OCI-LY3 (cell line): ENCODE measurements at regions not wholly inside any gene's neighbourhood (a gene's known extent, or its start where the extent isn't known, plus 50 kb on each side); places are given as distances from the start of the nearest gene placed in this dataset.

Experiments
- H2AFZ ChIP-seq: fragments of 200-600, 300-600 bp; shearing (Covaris generic); 2 replicates; pipeline ENCODE4 v1.6.0; 2014; ENCODE audit warnings: antibody characterized with exemption, low read depth, low read length
- H3K27ac ChIP-seq: fragments of 200-600, 300-600 bp; sonication (generic); 2 replicates; pipeline ENCODE4 v1.5.1; 2014; ENCODE audit warnings: mild to moderate bottlenecking, low read length, moderate library complexity, mixed read lengths
- H3K27me3 ChIP-seq: fragments of 200-600, 300-600 bp; sonication (generic); 2 replicates; pipeline ENCODE4 v1.6.1; 2014; ENCODE audit warnings: low read depth, low read length, mixed read lengths
- H3K36me3 ChIP-seq: fragments of 200-600, 300-600 bp; sonication (generic); replicated peaks from 2 replicates; pipeline ENCODE3; 2014; ENCODE audit warnings: low read depth, low read length, mixed read lengths
- H3K4me1 ChIP-seq: fragments of 300-600, 200-600 bp; sonication (generic); 2 replicates; pipeline ENCODE4 v1.6.1; 2014; ENCODE audit warnings: low read length, mixed read lengths
- H3K4me2 ChIP-seq: fragments of 200-600, 300-600 bp; sonication (generic); 2 replicates; pipeline ENCODE4 v1.6.1; 2014; ENCODE audit warnings: low read length, mixed read lengths
- H3K4me3 ChIP-seq: fragments of 300-600, 200-600 bp; sonication (generic); 2 replicates; pipeline ENCODE4 v1.5.1; 2014; ENCODE audit warnings: antibody characterized with exemption, mild to moderate bottlenecking, low read length, moderate library complexity
- H3K79me2 ChIP-seq: fragments of 300-600, 200-600 bp; shearing (Covaris generic); 2 replicates; pipeline ENCODE4 v1.6.1; 2014; ENCODE audit warnings: mild to moderate bottlenecking, low read length, mixed read lengths
- H3K9ac ChIP-seq: fragments of 300-600, 200-600 bp; shearing (Covaris generic); 2 replicates; pipeline ENCODE4 v1.6.0; 2014; ENCODE audit warnings: mild to moderate bottlenecking, low read length, moderate library complexity
- H3K9me3 ChIP-seq: fragments of 200-600, 300-600 bp; shearing (Covaris generic); 2 replicates; pipeline ENCODE4 v1.6.1; 2014; ENCODE audit warnings: low read length, mixed read lengths; ENCODE audit not compliant: insufficient read depth
- H4K20me1 ChIP-seq: fragments of 200-600, 300-600 bp; sonication (generic); 2 replicates; pipeline ENCODE4 v1.6.1; 2016; ENCODE audit warnings: low read length, mixed read lengths; ENCODE audit not compliant: insufficient read depth
- EZH2phosphoT487 ChIP-seq: fragments of 200-600 bp; shearing (Covaris generic); IDR thresholded peaks from 2 replicates; pipeline ENCODE4 v1.6.1; 2018; ENCODE audit warnings: antibody characterized with exemption, mixed run types, low read depth
- TF ChIP-seq, protein P1 (sequence below): fragments of 200-600, 300-600 bp; sonication (generic); IDR thresholded peaks from 2 replicates; pipeline ENCODE4 v1.5.1; 2014; ENCODE audit warnings: antibody characterized with exemption, low read length, low read depth

DNA sequence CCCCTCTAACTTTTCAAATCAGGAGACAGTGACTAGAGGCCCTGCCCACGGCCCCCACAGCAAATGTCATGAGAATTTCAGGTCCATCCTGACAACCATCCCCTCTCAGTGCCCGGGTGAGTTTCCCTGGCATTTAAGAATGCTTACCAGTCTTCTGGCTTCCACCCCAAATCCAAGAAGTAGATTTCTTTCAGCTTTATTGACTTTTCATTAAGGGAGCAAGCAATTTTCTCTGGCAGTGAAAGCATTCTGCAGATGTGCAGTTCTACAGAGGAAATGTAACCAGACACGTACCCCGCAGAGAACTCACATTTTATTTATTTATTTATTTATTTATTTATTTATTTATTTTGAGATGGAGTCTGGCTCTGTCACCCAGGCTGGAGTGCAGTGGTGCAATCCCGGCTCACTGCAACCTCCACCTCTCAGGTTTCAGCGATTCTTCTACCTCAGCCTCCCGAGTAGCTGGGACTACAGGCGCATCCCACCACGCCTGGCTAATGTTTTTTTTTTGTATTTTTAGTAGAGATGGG lies 120.9 kb upstream of the KCTD7 start:
- Histone ChIP-seq H3K27ac (no peak overlapping the region), H3K36me3 (no peaks in the 10 kb centered on the region), H3K4me1 (no peaks in the 10 kb centered on the region), H3K9me3 (no peaks in the 10 kb centered on the region), H2AFZ (no peak overlapping the region), H3K9ac (no peak overlapping the region), H4K20me1 (no peaks in the 10 kb centered on the region), H3K79me2 (no peaks in the 10 kb centered on the region), H3K4me3 (no peak overlapping the region), H3K4me2 (no peak overlapping the region), H3K27me3 (no peaks in the 10 kb centered on the region)
- TF ChIP-seq, protein P1, sequence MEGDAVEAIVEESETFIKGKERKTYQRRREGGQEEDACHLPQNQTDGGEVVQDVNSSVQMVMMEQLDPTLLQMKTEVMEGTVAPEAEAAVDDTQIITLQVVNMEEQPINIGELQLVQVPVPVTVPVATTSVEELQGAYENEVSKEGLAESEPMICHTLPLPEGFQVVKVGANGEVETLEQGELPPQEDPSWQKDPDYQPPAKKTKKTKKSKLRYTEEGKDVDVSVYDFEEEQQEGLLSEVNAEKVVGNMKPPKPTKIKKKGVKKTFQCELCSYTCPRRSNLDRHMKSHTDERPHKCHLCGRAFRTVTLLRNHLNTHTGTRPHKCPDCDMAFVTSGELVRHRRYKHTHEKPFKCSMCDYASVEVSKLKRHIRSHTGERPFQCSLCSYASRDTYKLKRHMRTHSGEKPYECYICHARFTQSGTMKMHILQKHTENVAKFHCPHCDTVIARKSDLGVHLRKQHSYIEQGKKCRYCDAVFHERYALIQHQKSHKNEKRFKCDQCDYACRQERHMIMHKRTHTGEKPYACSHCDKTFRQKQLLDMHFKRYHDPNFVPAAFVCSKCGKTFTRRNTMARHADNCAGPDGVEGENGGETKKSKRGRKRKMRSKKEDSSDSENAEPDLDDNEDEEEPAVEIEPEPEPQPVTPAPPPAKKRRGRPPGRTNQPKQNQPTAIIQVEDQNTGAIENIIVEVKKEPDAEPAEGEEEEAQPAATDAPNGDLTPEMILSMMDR = no peak
- no peak for TF ChIP-seq EZH2phosphoT487

DNA sequence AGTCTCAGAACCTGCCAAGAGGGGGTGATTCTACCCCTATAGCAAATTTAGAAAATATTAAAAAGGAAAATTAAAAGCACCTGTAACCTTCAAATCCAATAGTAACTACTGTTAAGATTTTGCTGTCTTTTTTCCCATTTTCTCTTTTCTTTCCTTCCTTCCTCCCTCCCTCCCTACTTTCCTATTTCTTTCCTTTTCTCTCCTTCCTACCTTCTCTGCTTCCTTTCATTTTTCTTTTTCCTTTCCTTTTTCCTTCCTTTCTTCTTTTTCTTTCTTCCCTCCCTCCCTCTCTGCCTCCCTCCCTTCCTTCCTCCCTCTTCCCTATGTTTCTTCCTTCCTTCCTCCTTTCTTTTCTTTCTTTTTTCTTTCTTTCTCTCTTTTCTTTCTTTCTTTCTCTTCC lies 120.2 kb upstream of the KCTD7 start:
- Histone ChIP-seq H3K9me3 (no peaks in the 10 kb centered on the region), H4K20me1 (no peaks in the 10 kb centered on the region), H3K4me3 (no peak overlapping the region), H3K36me3 (no peaks in the 10 kb centered on the region), H3K4me2 (no peak overlapping the region), H3K79me2 (no peaks in the 10 kb centered on the region), H2AFZ (no peak overlapping the region), H3K27me3 (no peaks in the 10 kb centered on the region), H3K9ac (no peak overlapping the region), H3K27ac (no peak overlapping the region), H3K4me1 (no peaks in the 10 kb centered on the region)
- TF ChIP-seq, protein P1 = no peak
- TF ChIP-seq EZH2phosphoT487 = no peak

DNA sequence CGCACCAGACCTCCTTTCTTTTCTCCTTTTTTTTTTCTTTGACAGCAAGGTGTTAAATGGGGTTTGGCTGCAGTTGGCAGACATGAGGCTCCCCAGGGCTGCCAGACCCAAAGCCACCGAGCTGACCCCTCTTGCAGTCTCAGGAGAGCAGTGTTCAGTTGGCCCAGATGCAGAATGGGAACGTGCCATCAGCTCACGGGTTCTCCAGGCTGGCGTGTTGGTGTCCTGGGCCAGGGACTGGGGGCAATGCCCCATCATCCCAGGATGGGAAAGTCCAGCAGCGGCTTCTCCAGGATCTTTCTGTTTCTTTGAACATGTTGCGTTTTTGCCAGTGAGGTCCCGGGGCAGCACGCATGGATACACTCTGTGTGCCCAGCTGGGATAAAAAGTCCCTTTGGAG lies 114.6 kb upstream of the KCTD7 start:
- Histone ChIP-seq H3K79me2 (no peaks in the 10 kb centered on the region), H3K4me1 (no peaks in the 10 kb centered on the region), H3K36me3 (no peaks in the 10 kb centered on the region), H3K4me2 (no peak overlapping the region), H3K4me3 (no peak overlapping the region), H2AFZ (no peak overlapping the region), H3K27ac (no peak overlapping the region), H3K9me3 (no peaks in the 10 kb centered on the region), H4K20me1 (no peaks in the 10 kb centered on the region), H3K9ac (no peak overlapping the region), H3K27me3 (no peaks in the 10 kb centered on the region)
- no peak for TF ChIP-seq EZH2phosphoT487
- TF ChIP-seq, protein P1 = no peak

DNA sequence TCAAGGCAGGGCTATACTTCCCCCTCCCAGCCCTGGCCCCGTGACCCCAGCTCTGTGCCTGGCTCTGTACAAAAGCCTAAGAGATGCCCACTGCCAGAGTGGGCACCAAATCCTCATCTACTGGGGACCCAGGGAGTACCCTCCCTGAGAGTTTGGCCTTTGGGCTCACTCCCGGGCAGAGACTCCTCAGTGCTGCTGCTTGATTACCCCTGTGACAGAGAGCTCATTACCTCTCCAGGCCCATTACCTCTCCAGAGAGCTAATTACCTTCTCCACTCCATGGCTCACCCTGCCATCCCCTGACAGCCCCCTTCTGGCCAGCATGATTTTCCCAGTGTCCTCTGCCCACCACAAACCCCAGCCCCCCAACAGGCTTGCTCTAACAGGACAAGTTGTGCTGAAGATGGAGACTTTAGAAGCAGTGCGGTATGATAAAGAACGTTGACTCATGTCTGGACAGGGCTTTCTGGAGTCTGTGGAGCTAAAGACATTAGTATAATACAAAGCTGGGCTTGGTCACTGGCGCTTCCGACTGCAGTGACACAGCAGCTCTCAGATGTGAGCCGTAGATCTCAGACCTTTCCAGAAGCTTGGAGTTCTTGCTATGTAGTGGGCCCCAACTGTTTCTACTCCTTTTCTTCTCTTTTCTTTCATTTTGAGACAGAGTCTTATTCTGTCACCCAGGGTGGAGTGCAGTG lies 111.3 kb upstream of the KCTD7 start:
- Histone ChIP-seq H3K4me2 (no peak overlapping the region), H3K4me3 (no peak overlapping the region), H2AFZ (no peak overlapping the region), H3K4me1 (no peaks in the 10 kb centered on the region), H3K9me3 (no peaks in the 10 kb centered on the region), H4K20me1 (no peaks in the 10 kb centered on the region), H3K79me2 (no peaks in the 10 kb centered on the region), H3K27ac (no peak overlapping the region), H3K36me3 (no peaks in the 10 kb centered on the region), H3K27me3 (no peaks in the 10 kb centered on the region), H3K9ac (no peak overlapping the region)
- TF ChIP-seq EZH2phosphoT487 = no peak
- TF ChIP-seq, protein P1 = no peak
